Prostate gland (tissue), 2 donors: ENCODE measurements at regions not wholly inside any gene's neighbourhood (a gene's known extent, or its start where the extent isn't known, plus 50 kb on each side); places are given as distances from the start of the nearest gene placed in this dataset.

Experiments
- DNase-seq: peaks from one replicate; pipeline ENCODE4 v3.0.0-alpha.2; 2019; ENCODE audit warnings: low spot score
- H3K27ac ChIP-seq, 2 donors: fragments of 200-600 bp; sonication (generic); 2 replicates each; pipeline ENCODE4 v1.5.1; 2017 to 2019
- H3K27me3 ChIP-seq: fragments of 200-600 bp; sonication (generic); replicated peaks from 2 replicates; pipeline ENCODE4 v1.5.1; 2019; ENCODE audit not compliant: insufficient read depth
- H3K36me3 ChIP-seq, 2 donors: fragments of 200-600 bp; sonication (generic); 1 replicate in 1 of 2; 2 replicates in 1 of 2; pipeline versions ENCODE4 v1.5.1 to v1.8.1; 2017 to 2019
- H3K4me1 ChIP-seq: fragments of 200-600 bp; sonication (generic); replicated peaks from 2 replicates; pipeline ENCODE4 v1.5.1; 2019
- H3K4me3 ChIP-seq, 2 donors: fragments of 200-600 bp; sonication (generic); 2 replicates each; pipeline ENCODE4 v1.5.1; 2017 to 2019
- H3K9me3 ChIP-seq: fragments of 200-600 bp; sonication (generic); 2 replicates; pipeline ENCODE4 v1.5.1; 2017
- CTCF ChIP-seq, 4 experiments: fragments of 200-600 bp in 2 of 4; fragments of 450-650 bp in 2 of 4; sonication (generic) in 2 of 4; IDR thresholded peaks; 1 replicate in 3 of 4; 2 replicates in 1 of 4; pipeline ENCODE4 v1.5.1; 2016 to 2019; ENCODE audit warnings: antibody characterized with exemption in 4 of 4, mild to moderate bottlenecking in 2 of 4, moderate library complexity in 2 of 4
- POLR2A ChIP-seq: fragments of 450-650 bp; IDR thresholded peaks from one replicate; pipeline ENCODE4 v1.6.1; 2016; ENCODE audit warnings: antibody characterized with exemption, mild to moderate bottlenecking
- POLR2AphosphoS5 ChIP-seq: sonication (generic); formaldehyde crosslinking; IDR thresholded peaks from one replicate; pipeline ENCODE4 v1.6.1; 2017; ENCODE audit warnings: antibody characterized with exemption
- WGBS: methylation state at CpG from one replicate; pipeline ENCODE4 v1.1.5; 2018; 5-methylcytosine and 5-hydroxymethylcytosine counted together
- intact Hi-C: fragments of 100-400 bp; cut with DNase I; formaldehyde crosslinking; loops from one replicate; pipeline ENCODE4 v1.14.2; 2022

GRCh38 chr13:76019421-76020044, 383.4 kb downstream of the LMO7 start:
- intact Hi-C loops = loop anchor here (5.0 to 10.0 kb wide), 2 partner anchors 142 to 315 kb away; no protein-coding TSS in a partner anchor
- Histone ChIP-seq H3K4me1 (no peaks in the 10 kb centered on the region), H3K9me3 (no peaks in the 10 kb centered on the region), H3K27me3 (no peaks in the 10 kb centered on the region), H3K4me3 (no peak overlapping the region), H3K27ac (no peak overlapping the region), H3K36me3 (no peaks in the 10 kb centered on the region)
- no peak for DNase-seq
- TF ChIP-seq POLR2AphosphoS5 (no peak), CTCF (IDR thresholded peaks at IDR 0.05) (no peak), POLR2A (no peak)
- 60% methylated on average over 21 of the region's 21 CpGs for whole genome bisulfite sequencing

GRCh38 chr13:76017861-76018556, 381.9 kb downstream of the LMO7 start:
- H3K9me3 ChIP-seq = no peaks in the 10 kb centered on the region
- no peaks in the 10 kb centered on the region for H3K27me3 ChIP-seq
- no peaks in the 10 kb centered on the region for H3K36me3 ChIP-seq
- TF ChIP-seq POLR2A = no peak
- H3K4me1 ChIP-seq = no peaks in the 10 kb centered on the region
- intact Hi-C loops = loop anchor here (5.0 to 10.0 kb wide), 2 partner anchors 141 to 313 kb away; no protein-coding TSS in a partner anchor
- 86% methylated on average over 5 of the region's 5 CpGs for WGBS
- H3K4me3 ChIP-seq = no peak overlapping the region
- no peak for DNase-seq
- H3K27ac ChIP-seq = no peak overlapping the region

GRCh38 chr13:76016799-76017400, 380.8 kb downstream of the LMO7 start:
- no peak for DNase-seq
- WGBS = 92% methylated on average over 3 of the region's 3 CpGs
- Histone ChIP-seq H3K27me3 (no peaks in the 10 kb centered on the region), H3K36me3 (no peaks in the 10 kb centered on the region), H3K4me3 (no peak overlapping the region), H3K4me1 (no peaks in the 10 kb centered on the region), H3K9me3 (no peaks in the 10 kb centered on the region), H3K27ac (no peak overlapping the region)
- intact Hi-C loops = loop anchor here (5.0 to 10.0 kb wide), 2 partner anchors 140 to 312 kb away; no protein-coding TSS in a partner anchor
- TF ChIP-seq POLR2AphosphoS5 (no peak), CTCF (IDR thresholded peaks at IDR 0.05) (peak in 2 of 4 experiments; percentile 16)

- Histone ChIP-seq H3K9me3 (no peaks in the 10 kb centered on the region), H3K27ac (no peak overlapping the region), H3K4me1 (no peaks in the 10 kb centered on the region), H3K4me3 (no peak overlapping the region), H3K27me3 (no peaks in the 10 kb centered on the region), H3K36me3 (no peaks in the 10 kb centered on the region)
- TF ChIP-seq CTCF (IDR thresholded peaks at IDR 0.05) (no peak), POLR2A (no peak), POLR2AphosphoS5 (no peak)
- intact Hi-C loops = loop anchor here (5.0 to 10.0 kb wide), 2 partner anchors 137 to 310 kb away; no protein-coding TSS in a partner anchor
- no peak for DNase-seq
- 37% methylated on average over 5 of the region's 5 CpGs for WGBS
These were observed 378.5 kb downstream of the LMO7 start for GRCh38 chr13:76014406-76015318.
